Testis (tissue), 2 donors: ENCODE measurements at regions not wholly inside any gene's neighbourhood (a gene's known extent, or its start where the extent isn't known, plus 50 kb on each side); places are given as distances from the start of the nearest gene placed in this dataset.

Source experiments
- CTCF ChIP-seq, 3 experiments: fragments of 450-650 bp in 2 of 3; fragments of 200-600 bp in 1 of 3; sonication (generic) in 1 of 3; IDR thresholded peaks; one replicate each; pipeline ENCODE4 v1.5.1; 2016 to 2019; ENCODE audit warnings: antibody characterized with exemption in 3 of 3, mild to moderate bottlenecking in 2 of 3, moderate library complexity in 1 of 3
- POLR2A ChIP-seq: fragments of 450-650 bp; IDR thresholded peaks from one replicate; pipeline ENCODE4 v1.6.1; 2017; ENCODE audit warnings: antibody characterized with exemption, mild to moderate bottlenecking, moderate library complexity

GRCh38 chr3:22401499-22401898 is 650.5 kb upstream of the ZNF385D start:
- TF ChIP-seq CTCF (IDR thresholded peaks at IDR 0.05) (no peak), POLR2A (no peak)
